ENCODE measurements at regions not wholly inside any gene's neighbourhood (a gene's known extent, or its start where the extent isn't known, plus 50 kb on each side); places are given as distances from the start of the nearest gene placed in this dataset.

GRCh38 chr3:152619691-152620090 is 215.2 kb upstream of the P2RY1 start:
- TF ChIP-seq CTCF (IDR thresholded peaks at IDR 0.05 in 8 of 11, conservative IDR thresholded peaks at IDR 0.05 in 3 of 11) (no peak), POLR2A (IDR thresholded peaks at IDR 0.05) (no peak), POLR2AphosphoS5 (IDR thresholded peaks at IDR 0.05) (no peak)
